H9 (cell line): ENCODE measurements at regions not wholly inside any gene's neighbourhood (a gene's known extent, or its start where the extent isn't known, plus 50 kb on each side); places are given as distances from the start of the nearest gene placed in this dataset.

ENCODE experiments used
- DNase-seq: peaks from one replicate; pipeline ENCODE4 v3.0.0-alpha.2; 2017
- H2AFZ ChIP-seq: one replicate; pipeline ENCODE4 v1.6.1; 2013; ENCODE audit warnings: mild to moderate bottlenecking, low read length, control low read depth, moderate library complexity
- H2AK5ac ChIP-seq: 2 replicates; pipeline ENCODE4 v1.6.1; 2013; ENCODE audit warnings: low read length, control low read depth, mixed read lengths; ENCODE audit not compliant: insufficient read length
- H2BK120ac ChIP-seq: one replicate; pipeline ENCODE4 v1.6.1; 2013; ENCODE audit warnings: low read depth, mild to moderate bottlenecking, low read length, control low read depth, inconsistent platforms; ENCODE audit not compliant: poor library complexity, severe bottlenecking
- H2BK12ac ChIP-seq: 2 replicates; pipeline ENCODE4 v1.6.1; 2013; ENCODE audit warnings: low read length, control low read depth, mixed read lengths, low read depth; ENCODE audit not compliant: insufficient read length
- H2BK15ac ChIP-seq: 2 replicates; pipeline ENCODE4 v1.6.1; 2013; ENCODE audit warnings: low read depth, low read length, control low read depth
- H2BK20ac ChIP-seq: one replicate; pipeline ENCODE4 v1.6.1; 2013; ENCODE audit warnings: low read depth, mild to moderate bottlenecking, low read length, control low read depth, inconsistent platforms; ENCODE audit not compliant: poor library complexity, severe bottlenecking
- H2BK5ac ChIP-seq: 2 replicates; pipeline ENCODE4 v1.6.1; 2013; ENCODE audit warnings: low read length, control low read depth, mixed read lengths; ENCODE audit not compliant: insufficient read length
- H3K14ac ChIP-seq: 2 replicates; pipeline ENCODE4 v1.6.1; 2013; ENCODE audit warnings: low read length, control low read depth; ENCODE audit not compliant: insufficient read depth
- H3K18ac ChIP-seq: 2 replicates; pipeline ENCODE4 v1.6.1; 2013; ENCODE audit warnings: low read depth, mild to moderate bottlenecking, mixed read lengths, low read length, control low read depth; ENCODE audit not compliant: insufficient read length
- H3K23ac ChIP-seq: 2 replicates; pipeline ENCODE4 v1.6.1; 2013; ENCODE audit warnings: low read length, control low read depth, mixed read lengths, low read depth; ENCODE audit not compliant: insufficient read length
- H3K23me2 ChIP-seq: 2 replicates; pipeline ENCODE4 v1.6.1; 2013; ENCODE audit warnings: low read depth, mild to moderate bottlenecking, mixed read lengths, low read length, control low read depth; ENCODE audit not compliant: insufficient read length, poor library complexity, severe bottlenecking
- H3K27ac ChIP-seq: 2 replicates; pipeline ENCODE4 v1.5.1; 2013; ENCODE audit warnings: low read length, control low read depth, mixed read lengths, low read depth; ENCODE audit not compliant: insufficient read length
- H3K27me3 ChIP-seq: 2 replicates; pipeline ENCODE4 v1.6.1; 2013; ENCODE audit warnings: low read length, control low read depth, inconsistent platforms; ENCODE audit not compliant: insufficient read depth
- H3K4ac ChIP-seq: 2 replicates; pipeline ENCODE4 v1.6.1; 2013; ENCODE audit warnings: low read depth, mild to moderate bottlenecking, control low read depth, inconsistent platforms, low read length, moderate library complexity
- H3K4me1 ChIP-seq: 2 replicates; pipeline ENCODE4 v1.6.1; 2013; ENCODE audit warnings: low read length, control low read depth, inconsistent platforms; ENCODE audit not compliant: insufficient read depth
- H3K4me2 ChIP-seq: 2 replicates; pipeline ENCODE4 v1.6.1; 2013; ENCODE audit warnings: low read length, control low read depth, mixed read lengths; ENCODE audit not compliant: insufficient read length, insufficient read depth
- H3K56ac ChIP-seq: 2 replicates; pipeline ENCODE4 v1.6.1; 2013; ENCODE audit warnings: low read depth, mild to moderate bottlenecking, mixed read lengths, low read length, control low read depth; ENCODE audit not compliant: insufficient read length
- H3K79me1 ChIP-seq: 2 replicates; pipeline ENCODE4 v1.6.1; 2013; ENCODE audit warnings: low read depth, mild to moderate bottlenecking, moderate library complexity, low read length, control low read depth, inconsistent platforms; ENCODE audit not compliant: insufficient read depth, poor library complexity, severe bottlenecking
- H3K79me2 ChIP-seq: 2 replicates; pipeline ENCODE4 v1.6.1; 2013; ENCODE audit warnings: low read length, control low read depth, inconsistent platforms; ENCODE audit not compliant: insufficient read depth
- H3K9ac ChIP-seq: 2 replicates; pipeline ENCODE4 v1.6.1; 2013; ENCODE audit warnings: low read length, control low read depth, mixed read lengths; ENCODE audit not compliant: insufficient read length; ENCODE audit errors: extremely low read depth
- H3K9me3 ChIP-seq: one replicate; pipeline ENCODE4 v1.6.1; 2013; ENCODE audit warnings: low read depth, low read length, inconsistent platforms; ENCODE audit not compliant: control insufficient read depth
- H3T11ph ChIP-seq: one replicate; pipeline ENCODE4 v1.6.1; 2013; ENCODE audit warnings: mild to moderate bottlenecking, low read length, control low read depth, inconsistent platforms
- H4K20me1 ChIP-seq: one replicate; pipeline ENCODE4 v1.6.1; 2013; ENCODE audit not compliant: control insufficient read depth, insufficient read length, insufficient read depth
- H4K5ac ChIP-seq: 2 replicates; pipeline ENCODE4 v1.6.1; 2013; ENCODE audit warnings: low read depth, mild to moderate bottlenecking, mixed read lengths, low read length, control low read depth; ENCODE audit not compliant: insufficient read length
- H4K8ac ChIP-seq: replicated peaks from 2 replicates; pipeline ENCODE4 v1.6.1; 2013; ENCODE audit warnings: low read length, control low read depth, mixed read lengths, low read depth; ENCODE audit not compliant: insufficient read length
- H4K91ac ChIP-seq: 2 replicates; pipeline ENCODE4 v1.6.1; 2013; ENCODE audit warnings: low read depth, mild to moderate bottlenecking, moderate library complexity, mixed read lengths, low read length, control low read depth; ENCODE audit not compliant: insufficient read length
- H3K27ac Mint-ChIP-seq, 3 experiments: 2 replicates in 2 of 3; 3 replicates in 1 of 3; pipeline ENCODE4 v1.8.0; 2020 to 2021; ENCODE audit warnings: mixed read lengths in 3 of 3, mild to moderate bottlenecking in 1 of 3, moderate library complexity in 1 of 3
- H3K27me3 Mint-ChIP-seq: 2 replicates; pipeline ENCODE4 v1.8.0; 2021; ENCODE audit warnings: low read depth, mild to moderate bottlenecking, moderate library complexity, mixed read lengths
- H3K36me3 Mint-ChIP-seq, 3 experiments: 2 replicates in 2 of 3; 3 replicates in 1 of 3; pipeline ENCODE4 v1.8.0; 2020 to 2021; ENCODE audit warnings: low read depth in 3 of 3, mixed read lengths in 3 of 3; ENCODE audit not compliant: insufficient read depth in 1 of 3
- H3K4me1 Mint-ChIP-seq, 2 experiments: 2 replicates each; pipeline ENCODE4 v1.8.0; 2020; ENCODE audit warnings: mixed read lengths in 2 of 2
- H3K4me3 Mint-ChIP-seq, 2 experiments: 2 replicates in 1 of 2; 3 replicates in 1 of 2; pipeline ENCODE4 v1.8.0; 2020 to 2021; ENCODE audit warnings: mild to moderate bottlenecking in 2 of 2, mixed read lengths in 2 of 2, moderate library complexity in 1 of 2
- H3K9me3 Mint-ChIP-seq, 2 experiments: 2 replicates in 1 of 2; 3 replicates in 1 of 2; pipeline ENCODE4 v1.8.0; 2020; ENCODE audit warnings: mild to moderate bottlenecking in 2 of 2, mixed read lengths in 2 of 2, moderate library complexity in 1 of 2
- WGBS: extraction: QIAGEN DNeasy Blood & Tissue Kit; methylation state at CpG from one replicate; pipeline ENCODE4 v1.1.7; 2013; ENCODE audit warnings: missing lambda C conversion rate, low lambda C conversion rate, mixed read lengths; ENCODE audit not compliant: insufficient read length; ENCODE audit errors: extremely low coverage; 5-methylcytosine and 5-hydroxymethylcytosine counted together
- TF ChIP-seq, protein P1 (sequence below): fragments of 200-600 bp; sonication (generic); conservative IDR thresholded peaks from 3 replicates; pipeline ENCODE4 v1.8.0; 2021; ENCODE audit warnings: antibody characterized with exemption, mild to moderate bottlenecking

DNA sequence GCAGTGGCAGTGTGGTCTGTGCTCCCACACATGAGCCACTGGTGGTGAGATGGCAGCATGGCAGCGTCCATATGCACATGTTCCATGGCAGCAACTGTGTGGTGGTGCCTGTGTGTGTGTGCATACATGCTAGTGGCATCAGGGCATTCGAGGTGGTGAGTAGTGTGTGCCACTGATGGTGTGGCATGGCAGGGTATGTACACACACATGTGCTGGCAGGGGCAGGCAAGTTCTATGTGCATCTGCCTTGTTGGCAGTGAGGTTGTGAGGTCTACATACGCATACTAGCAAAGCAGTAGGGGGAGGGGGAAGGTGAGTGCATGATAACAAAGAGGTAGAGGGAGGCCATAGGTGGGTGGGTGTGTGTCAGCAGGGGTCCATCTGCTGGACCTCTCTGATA is 378.7 kb downstream of the C3orf38 start:
- peaks cover 0 to 10% of the 10 kb centered on the region in 2 experiments; a peak in 3 of 5 replicates for H3K9me3 Mint-ChIP-seq
- Histone ChIP-seq H2BK20ac (no peak overlapping the region), H4K8ac (no peak overlapping the region), H3K23me2 (no peaks in the 10 kb centered on the region), H2AFZ (no peak overlapping the region), H3K27ac (no peak overlapping the region), H3K4ac (no peak overlapping the region), H2BK12ac (no peak overlapping the region), H3K79me2 (no peaks in the 10 kb centered on the region), H3K79me1 (no peaks in the 10 kb centered on the region), H4K20me1 (no peaks in the 10 kb centered on the region), H3T11ph (no peak overlapping the region), H2BK5ac (no peak overlapping the region), H4K91ac (no peak overlapping the region), H2BK15ac (no peak overlapping the region), H2BK120ac (no peak overlapping the region), H2AK5ac (no peak overlapping the region), H3K27me3 (no peaks in the 10 kb centered on the region), H3K9ac (no peak overlapping the region), H3K4me2 (no peak overlapping the region), H3K14ac (no peak overlapping the region), H3K23ac (no peak overlapping the region), H3K9me3 (no peaks in the 10 kb centered on the region), H3K18ac (no peak overlapping the region), H3K56ac (no peak overlapping the region), H4K5ac (no peak overlapping the region), H3K4me1 (no peaks in the 10 kb centered on the region)
- whole genome bisulfite sequencing = no CpG with 5 or more reads among the region's 3 CpGs
- no peak overlapping the region; a peak in 1 of 5 replicates for H3K4me3 Mint-ChIP-seq
- no peaks in the 10 kb centered on the region; a peak in 3 of 7 replicates for H3K36me3 Mint-ChIP-seq
- H3K4me1 Mint-ChIP-seq = no peaks in the 10 kb centered on the region
- H3K27ac Mint-ChIP-seq = peak overlapping the region in 2 of 3 experiments; percentile 59 to 85; a peak in 2 of 7 replicates
- TF ChIP-seq, protein P1, sequence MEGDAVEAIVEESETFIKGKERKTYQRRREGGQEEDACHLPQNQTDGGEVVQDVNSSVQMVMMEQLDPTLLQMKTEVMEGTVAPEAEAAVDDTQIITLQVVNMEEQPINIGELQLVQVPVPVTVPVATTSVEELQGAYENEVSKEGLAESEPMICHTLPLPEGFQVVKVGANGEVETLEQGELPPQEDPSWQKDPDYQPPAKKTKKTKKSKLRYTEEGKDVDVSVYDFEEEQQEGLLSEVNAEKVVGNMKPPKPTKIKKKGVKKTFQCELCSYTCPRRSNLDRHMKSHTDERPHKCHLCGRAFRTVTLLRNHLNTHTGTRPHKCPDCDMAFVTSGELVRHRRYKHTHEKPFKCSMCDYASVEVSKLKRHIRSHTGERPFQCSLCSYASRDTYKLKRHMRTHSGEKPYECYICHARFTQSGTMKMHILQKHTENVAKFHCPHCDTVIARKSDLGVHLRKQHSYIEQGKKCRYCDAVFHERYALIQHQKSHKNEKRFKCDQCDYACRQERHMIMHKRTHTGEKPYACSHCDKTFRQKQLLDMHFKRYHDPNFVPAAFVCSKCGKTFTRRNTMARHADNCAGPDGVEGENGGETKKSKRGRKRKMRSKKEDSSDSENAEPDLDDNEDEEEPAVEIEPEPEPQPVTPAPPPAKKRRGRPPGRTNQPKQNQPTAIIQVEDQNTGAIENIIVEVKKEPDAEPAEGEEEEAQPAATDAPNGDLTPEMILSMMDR = no peak
- DNase-seq = no peak
- no peaks in the 10 kb centered on the region; the same call in 1 of the 2 replicates for H3K27me3 Mint-ChIP-seq
